ENCODE measurements at regions not wholly inside any gene's neighbourhood (a gene's known extent, or its start where the extent isn't known, plus 50 kb on each side); places are given as distances from the start of the nearest gene placed in this dataset.

- TF ChIP-seq KDM1A (IDR thresholded peaks at IDR 0.05; ENCODE audit: borderline replicate concordance, low read length) (no peak), CHD2 (IDR thresholded peaks at IDR 0.05; ENCODE audit: low read length) (no peak)
Observed at GRCh38 chr9:30504502-30504905, 1879.9 kb upstream of the ACO1 start (continued).
